ES-I3 (cell line): ENCODE measurements at regions not wholly inside any gene's neighbourhood (a gene's known extent, or its start where the extent isn't known, plus 50 kb on each side); places are given as distances from the start of the nearest gene placed in this dataset.

Source experiments
- H3K36me3 ChIP-seq: 2 replicates; pipeline ENCODE4 v1.6.1; 2013; ENCODE audit warnings: mild to moderate bottlenecking, low read length, control low read depth, moderate library complexity; ENCODE audit not compliant: insufficient read depth
- H3K4me1 ChIP-seq: 2 replicates; pipeline ENCODE4 v1.6.1; 2013; ENCODE audit warnings: mild to moderate bottlenecking, control low read depth, low read length; ENCODE audit not compliant: insufficient read depth
- H3K9ac ChIP-seq: 2 replicates; pipeline ENCODE4 v1.6.1; 2013; ENCODE audit warnings: low read depth, mild to moderate bottlenecking, low read length, moderate library complexity
- H3K9me3 ChIP-seq: 2 replicates; pipeline ENCODE4 v1.6.1; 2013; ENCODE audit warnings: mild to moderate bottlenecking, low read length, moderate library complexity; ENCODE audit not compliant: control insufficient read depth, insufficient read depth

DNA sequence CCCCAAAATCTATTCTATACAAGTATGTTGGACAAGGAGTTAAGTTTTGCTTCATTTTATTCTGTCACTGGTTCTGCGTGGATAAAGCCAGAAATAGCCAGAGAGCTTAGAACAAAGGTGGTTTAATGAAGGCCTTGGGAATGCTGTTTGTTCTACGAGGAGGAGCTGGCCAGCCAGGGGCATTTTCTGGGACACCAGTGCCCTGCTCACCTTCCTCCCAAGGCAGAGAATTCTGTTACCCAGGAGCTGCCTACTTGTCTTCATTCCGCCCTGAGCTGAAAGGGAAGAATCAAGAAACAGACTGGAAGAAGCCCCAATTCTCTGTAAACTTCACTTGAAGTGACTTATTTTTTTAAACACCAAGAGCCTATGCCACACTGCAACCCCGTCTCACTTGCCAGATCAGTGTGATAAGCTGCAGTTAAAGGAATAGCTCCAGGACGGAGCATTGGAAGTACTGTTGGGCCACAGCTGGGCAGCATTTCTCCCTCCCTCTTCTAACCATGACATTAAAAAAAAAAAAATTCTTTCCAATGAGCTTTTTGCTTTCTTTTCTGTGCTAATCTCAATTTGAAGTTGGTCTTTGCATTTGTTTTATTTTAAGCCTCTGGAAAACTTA is 149.8 kb upstream of the DYNLRB2 start:
- Histone ChIP-seq H3K4me1 (no peaks in the 10 kb centered on the region), H3K9me3 (no peaks in the 10 kb centered on the region), H3K9ac (no peak overlapping the region), H3K36me3 (no peaks in the 10 kb centered on the region)

DNA sequence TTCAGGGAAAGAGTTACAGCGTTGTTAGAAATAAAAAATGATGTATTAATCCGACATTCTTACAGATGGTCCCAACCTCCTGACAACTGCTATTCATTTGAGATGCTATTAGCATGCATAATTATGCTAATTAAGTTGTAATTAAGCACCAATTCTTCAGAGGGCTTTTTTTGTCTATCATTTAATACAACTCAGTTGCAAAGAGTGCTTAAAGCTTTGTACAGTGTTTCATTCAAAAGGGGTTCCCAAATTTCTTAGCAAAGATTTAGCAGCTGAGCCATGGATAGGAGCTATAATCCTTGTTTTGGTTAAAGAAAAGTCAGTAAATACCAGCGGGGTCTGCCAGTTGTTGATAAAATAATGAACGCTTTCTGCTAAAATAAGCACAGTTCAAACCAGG is 150.7 kb upstream of the DYNLRB2 start:
- no peak overlapping the region for H3K9ac ChIP-seq
- H3K36me3 ChIP-seq: no peaks in the 10 kb centered on the region
- H3K4me1 ChIP-seq: no peaks in the 10 kb centered on the region
- no peaks in the 10 kb centered on the region for H3K9me3 ChIP-seq

DNA sequence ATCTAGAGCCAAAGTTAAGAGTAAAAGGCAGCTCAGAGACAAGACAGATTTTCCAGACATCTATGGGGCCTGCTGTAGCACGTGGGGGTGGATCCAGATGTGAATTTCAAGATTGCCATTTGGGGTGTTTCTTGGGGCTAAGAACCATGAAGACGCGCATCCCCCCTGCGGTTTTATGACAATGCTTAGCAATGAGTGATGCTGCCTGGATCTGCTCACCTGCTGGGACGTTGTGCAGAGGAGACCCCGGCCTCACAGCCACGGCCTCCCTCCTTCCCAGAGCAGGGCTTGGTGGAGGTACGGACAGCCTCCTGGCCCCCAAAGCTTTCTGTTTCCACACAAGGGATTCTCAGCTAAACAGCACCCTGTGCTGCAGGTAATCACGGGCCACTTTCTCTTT is 151.5 kb upstream of the DYNLRB2 start:
- Histone ChIP-seq H3K9me3 (no peaks in the 10 kb centered on the region), H3K9ac (no peak overlapping the region), H3K36me3 (no peaks in the 10 kb centered on the region), H3K4me1 (no peaks in the 10 kb centered on the region)

DNA sequence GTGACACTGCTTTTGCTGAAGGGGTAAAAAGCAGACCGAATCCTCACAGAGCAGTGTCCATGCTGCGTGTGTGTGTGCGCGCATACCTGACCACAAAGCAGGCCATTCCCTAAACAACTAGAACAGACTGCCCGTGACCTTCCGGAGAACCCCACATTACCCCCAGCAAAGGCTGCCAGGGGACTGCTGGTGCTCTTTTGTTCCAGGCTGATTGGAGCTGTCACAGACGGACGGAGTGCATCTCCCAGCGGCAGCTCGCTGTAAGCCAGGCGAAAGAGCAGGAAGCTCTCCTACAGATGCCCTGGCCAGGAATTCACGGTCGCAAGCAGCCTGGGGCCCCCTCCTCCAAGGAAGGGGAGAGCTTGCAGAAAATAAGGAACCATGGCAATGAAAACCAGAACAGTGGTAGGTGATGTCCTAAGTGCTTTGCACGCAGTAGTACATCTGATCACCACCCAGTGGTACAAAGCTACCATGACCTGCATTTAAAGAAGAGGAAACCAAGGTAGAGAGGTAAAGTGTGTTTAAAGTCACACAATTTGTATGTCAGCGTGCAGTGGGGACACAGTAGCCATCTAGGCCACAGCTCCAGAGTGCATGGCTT is 153.4 kb upstream of the DYNLRB2 start:
- Histone ChIP-seq H3K4me1 (no peaks in the 10 kb centered on the region), H3K9ac (no peak overlapping the region), H3K9me3 (no peaks in the 10 kb centered on the region), H3K36me3 (no peaks in the 10 kb centered on the region)

DNA sequence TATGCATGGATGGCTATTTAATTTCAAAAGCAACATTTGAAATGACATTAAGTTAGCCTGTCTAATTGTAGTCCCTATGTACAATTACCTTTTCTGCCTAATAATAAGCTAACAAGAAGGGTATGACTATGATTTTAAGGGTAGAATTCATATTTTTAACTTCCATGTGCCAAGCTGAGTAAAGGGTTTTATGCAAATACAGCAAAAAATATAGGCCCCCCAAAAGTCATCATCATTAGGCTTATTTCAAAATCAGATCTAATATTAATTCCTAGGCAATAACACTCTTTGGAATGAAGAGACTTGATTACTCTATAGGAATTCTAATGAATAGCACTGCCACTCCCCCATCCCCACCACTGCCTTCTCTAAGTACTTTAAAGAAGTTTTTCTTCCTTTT is 155.9 kb upstream of the DYNLRB2 start:
- H3K9ac ChIP-seq: no peak overlapping the region
- no peaks in the 10 kb centered on the region for H3K4me1 ChIP-seq
- no peaks in the 10 kb centered on the region for H3K9me3 ChIP-seq
- H3K36me3 ChIP-seq: no peaks in the 10 kb centered on the region

DNA sequence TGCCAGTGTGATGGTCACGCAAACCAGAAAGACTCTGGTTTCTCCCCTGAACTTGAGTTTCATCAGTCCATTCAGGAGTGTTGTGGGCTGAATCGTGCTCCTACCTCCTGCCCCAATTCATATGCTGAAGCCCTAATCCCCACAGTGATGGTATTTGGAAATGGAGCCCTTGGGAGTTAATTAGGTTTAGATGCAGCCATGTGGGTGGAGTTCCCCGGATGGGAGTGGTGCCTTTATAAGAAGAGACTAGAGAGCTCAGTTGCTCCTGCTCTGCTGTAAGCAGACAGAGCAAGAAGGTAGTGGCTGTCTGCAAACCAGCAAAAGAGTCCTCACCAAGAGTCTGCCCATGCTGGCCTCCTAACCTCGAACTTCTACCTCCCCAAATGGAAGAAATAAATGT is 160.3 kb upstream of the DYNLRB2 start:
- Histone ChIP-seq H3K9me3 (no peaks in the 10 kb centered on the region), H3K4me1 (no peaks in the 10 kb centered on the region), H3K9ac (no peak overlapping the region), H3K36me3 (no peaks in the 10 kb centered on the region)

DNA sequence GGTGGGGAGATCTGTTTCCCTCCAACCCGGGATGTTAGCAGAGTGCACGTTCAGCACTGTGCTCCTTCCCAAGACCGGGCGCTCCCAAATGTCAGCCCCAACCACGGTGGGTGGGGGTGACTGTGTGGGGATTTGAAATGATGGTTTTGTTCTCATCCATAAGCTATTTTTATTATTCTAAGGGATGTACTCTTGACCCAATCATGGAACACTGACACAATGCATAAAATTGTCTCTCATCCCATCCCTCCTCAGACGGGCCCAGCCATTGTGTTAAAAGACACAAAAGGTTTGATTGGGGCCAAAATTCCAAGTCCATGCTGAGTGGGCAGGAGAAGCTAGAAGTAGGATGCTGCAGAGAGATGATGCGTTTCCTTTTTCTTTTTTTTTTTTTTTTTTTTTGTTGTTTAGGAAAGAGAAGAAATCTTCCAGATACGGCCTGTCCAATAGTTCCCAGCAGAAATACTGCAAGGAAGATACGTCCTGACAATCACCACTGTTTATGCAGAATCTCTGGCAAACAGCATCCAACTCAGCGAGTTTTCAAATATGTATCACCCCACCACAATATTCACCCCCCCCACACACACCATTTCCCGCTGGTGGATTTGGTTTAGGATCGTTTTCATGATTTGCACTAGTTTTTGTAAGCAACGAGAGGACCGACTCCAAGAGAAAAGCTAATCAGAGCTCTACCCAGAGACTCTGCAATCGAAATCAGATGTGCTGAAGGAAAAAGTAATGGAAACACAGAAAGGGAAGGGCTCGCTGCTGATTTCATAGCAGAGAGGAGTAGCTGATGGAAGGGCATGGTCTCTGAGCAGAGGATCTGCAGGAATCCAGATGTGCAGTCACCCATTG is 163.5 kb upstream of the DYNLRB2 start:
- peaks cover 6% of the 10 kb centered on the region; the same call in 1 of the 2 replicates for H3K9me3 ChIP-seq
- no peak overlapping the region for H3K9ac ChIP-seq
- H3K4me1 ChIP-seq: no peaks in the 10 kb centered on the region
- H3K36me3 ChIP-seq: no peaks in the 10 kb centered on the region

DNA sequence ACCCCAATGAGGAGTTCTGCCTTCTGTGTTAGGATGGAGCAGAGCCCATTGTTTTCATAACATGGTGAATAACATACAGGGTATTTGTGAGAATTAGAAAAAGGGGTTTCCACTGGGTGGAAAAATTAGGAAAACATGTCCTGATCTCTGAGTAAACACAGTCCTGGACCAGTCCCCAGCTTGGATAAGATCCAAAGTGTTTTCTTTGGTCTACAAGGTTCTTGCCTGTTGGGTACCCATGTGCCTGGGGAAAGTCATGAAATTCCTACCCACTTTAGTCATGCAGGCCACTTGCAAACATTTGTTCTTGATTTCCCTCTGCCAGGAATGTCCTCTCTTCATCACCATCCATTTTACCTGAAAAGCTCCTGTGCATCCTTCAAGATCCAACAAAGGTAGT is 164.8 kb upstream of the DYNLRB2 start:
- no peaks in the 10 kb centered on the region for H3K4me1 ChIP-seq
- peaks cover 6% of the 10 kb centered on the region; the same call in 1 of the 2 replicates for H3K9me3 ChIP-seq
- no peaks in the 10 kb centered on the region for H3K36me3 ChIP-seq
- H3K9ac ChIP-seq: no peak overlapping the region

DNA sequence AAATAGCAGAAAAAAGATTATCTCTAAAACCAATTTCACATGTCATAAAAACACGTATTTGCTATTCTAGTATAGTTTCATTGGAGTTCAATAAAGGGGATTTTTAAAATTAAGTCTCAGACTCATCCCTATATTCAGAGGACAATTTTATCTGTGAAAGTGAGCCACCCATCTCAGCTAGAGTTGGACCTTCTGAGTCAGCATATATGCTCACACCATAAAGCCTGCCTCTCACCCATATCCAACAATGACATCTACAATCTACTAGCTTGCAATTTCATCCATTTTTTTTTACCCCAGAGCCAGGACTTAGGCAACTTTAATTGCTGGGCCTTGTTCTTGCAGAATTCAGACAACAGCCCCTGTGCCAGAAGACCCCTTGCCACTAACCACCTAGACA is 165.3 kb upstream of the DYNLRB2 start:
- Histone ChIP-seq H3K4me1 (no peaks in the 10 kb centered on the region), H3K9me3 (peaks cover 6% of the 10 kb centered on the region; the same call in 1 of the 2 replicates), H3K36me3 (no peaks in the 10 kb centered on the region), H3K9ac (no peak overlapping the region)

DNA sequence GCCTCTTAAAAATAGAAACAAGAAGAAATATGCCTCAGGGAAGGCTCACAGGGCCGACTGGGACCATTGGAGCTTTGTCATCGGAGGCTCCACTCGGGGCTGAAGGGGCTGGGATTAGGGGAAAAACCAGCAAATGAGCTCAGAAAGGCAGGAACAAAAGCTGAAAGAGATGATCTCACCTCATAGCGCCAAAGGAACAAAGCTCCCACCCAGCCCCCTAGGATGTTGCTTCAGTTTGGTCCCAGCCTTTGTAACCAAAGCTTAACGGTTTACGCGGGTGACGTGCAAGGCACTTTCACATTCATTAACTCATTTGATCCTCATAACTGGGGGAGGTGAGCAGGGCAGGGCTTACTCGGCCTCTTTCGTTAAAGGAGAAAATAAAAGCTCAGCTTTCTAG is 168.5 kb upstream of the DYNLRB2 start:
- no peak overlapping the region for H3K9ac ChIP-seq
- no peaks in the 10 kb centered on the region for H3K36me3 ChIP-seq
- peaks cover 6% of the 10 kb centered on the region; the same call in 1 of the 2 replicates for H3K9me3 ChIP-seq
- H3K4me1 ChIP-seq: peaks cover 4% of the 10 kb centered on the region; the same call in 1 of the 2 replicates

DNA sequence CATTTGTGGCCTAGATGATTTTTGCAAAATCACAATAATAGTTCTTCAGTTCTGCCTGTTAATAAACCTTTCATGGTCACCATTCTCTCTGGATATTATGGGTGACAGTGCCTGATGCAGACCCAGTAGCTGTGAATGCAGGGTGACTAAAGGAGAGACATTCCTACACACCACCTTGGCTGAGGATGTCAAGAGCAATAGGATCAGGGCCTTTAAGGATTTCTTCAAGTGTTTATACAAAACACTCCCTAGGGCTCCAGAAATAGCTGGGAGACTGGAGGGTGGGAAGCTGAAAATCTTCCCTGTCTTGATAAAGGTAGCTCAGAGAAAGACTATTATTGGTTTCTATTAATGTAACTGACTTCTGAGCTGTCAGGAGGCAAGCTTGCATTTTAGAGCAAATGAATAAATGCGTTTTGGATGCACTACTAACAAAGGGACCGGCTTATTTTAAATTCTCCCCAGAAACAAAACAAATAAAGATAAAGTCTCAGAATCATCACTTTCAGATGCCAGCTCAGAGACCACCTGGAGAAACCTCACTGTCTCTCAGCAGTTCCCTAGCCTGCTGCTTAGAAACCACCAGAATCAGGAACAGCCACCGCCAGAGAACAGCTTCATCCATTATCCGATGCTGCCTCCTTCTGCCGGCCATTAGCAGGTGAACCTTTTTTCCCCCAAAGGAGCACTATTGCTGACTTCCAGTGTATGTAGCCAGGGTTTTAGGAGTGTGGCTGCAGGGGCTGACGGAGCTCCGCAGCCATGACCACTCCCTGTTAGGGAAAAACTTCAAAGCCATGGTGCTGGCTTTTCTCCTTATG is 171.4 kb upstream of the DYNLRB2 start:
- H3K9me3 ChIP-seq: peaks cover 6% of the 10 kb centered on the region; the same call in 1 of the 2 replicates
- peaks cover 4% of the 10 kb centered on the region; the same call in 1 of the 2 replicates for H3K4me1 ChIP-seq
- H3K9ac ChIP-seq: no peak overlapping the region
- H3K36me3 ChIP-seq: no peaks in the 10 kb centered on the region

DNA sequence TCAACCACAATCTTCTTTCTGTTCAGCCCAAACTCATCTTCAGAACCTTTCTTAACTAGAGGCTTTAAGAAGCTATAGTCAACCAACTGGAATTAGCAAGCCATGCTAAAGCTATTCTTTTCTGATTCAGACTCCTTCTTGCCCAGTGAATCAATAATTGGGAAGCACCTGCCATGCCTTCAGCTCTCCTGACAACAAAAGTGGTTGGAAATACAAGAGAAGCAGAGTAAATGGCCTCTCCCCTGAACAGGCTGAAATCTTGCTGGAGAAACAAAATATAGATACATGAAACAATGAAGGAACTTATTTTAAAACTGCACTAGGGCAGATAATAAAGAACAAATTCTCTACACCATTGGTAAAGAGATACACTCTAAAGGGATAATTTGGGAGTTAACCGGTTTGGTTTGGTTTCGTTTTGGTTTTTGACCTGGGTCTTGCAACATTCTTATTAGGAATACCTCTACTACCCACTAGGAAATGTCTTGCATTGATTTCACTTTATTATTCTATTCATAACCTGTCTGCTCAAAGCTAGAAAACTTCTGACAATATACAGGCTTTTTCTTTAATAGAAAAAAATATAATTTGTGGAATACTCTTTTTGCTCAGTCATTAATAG is 173.6 kb upstream of the DYNLRB2 start:
- Histone ChIP-seq H3K4me1 (peaks cover 4% of the 10 kb centered on the region; the same call in 1 of the 2 replicates), H3K9me3 (no peaks in the 10 kb centered on the region), H3K9ac (no peak overlapping the region), H3K36me3 (no peaks in the 10 kb centered on the region)

DNA sequence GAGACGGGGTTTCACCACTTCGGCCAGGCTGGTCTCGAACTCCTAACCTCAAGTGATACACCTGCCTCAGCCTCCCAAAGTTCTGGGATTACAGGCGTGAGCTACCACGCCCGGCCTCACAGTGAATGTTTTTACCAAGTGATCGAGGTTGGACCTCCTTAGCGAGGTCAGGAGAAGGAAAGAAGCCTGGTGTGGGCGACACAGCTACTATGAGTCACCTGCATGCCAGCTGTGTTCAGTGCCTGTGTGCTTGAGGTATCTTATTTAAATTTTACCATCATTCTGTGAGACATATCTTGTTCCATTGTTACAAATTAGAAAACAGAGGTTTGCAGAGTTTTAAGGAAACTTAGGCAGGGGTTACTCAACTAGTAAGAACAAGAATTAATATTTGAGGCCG is 174.8 kb upstream of the DYNLRB2 start:
- Histone ChIP-seq H3K4me1 (peaks cover 4% of the 10 kb centered on the region; the same call in 1 of the 2 replicates), H3K36me3 (no peaks in the 10 kb centered on the region), H3K9me3 (no peaks in the 10 kb centered on the region), H3K9ac (no peak overlapping the region)

DNA sequence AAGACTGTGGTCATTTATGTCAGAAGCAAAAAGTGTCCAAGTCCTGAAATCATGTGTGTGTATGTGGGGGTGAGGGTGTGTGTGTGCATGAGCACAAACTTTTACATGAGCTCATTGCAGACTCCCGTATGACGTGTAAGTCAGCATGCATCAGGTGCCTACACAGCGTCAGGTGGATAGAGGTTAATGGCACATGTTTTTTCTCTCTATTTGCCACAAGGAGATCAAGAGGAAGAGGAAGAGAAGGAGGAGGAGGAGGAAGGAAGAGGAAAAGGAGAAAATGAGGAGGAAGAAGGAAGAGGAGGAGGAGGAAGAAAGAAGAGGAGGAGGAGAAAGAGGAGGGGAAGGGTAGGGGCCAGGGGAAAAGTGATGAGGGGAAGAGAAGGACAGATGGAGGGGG is 178.0 kb upstream of the DYNLRB2 start:
- no peaks in the 10 kb centered on the region for H3K9me3 ChIP-seq

More for the DNA sequence above, 178.0 kb upstream of the DYNLRB2 start:
- no peaks in the 10 kb centered on the region for H3K36me3 ChIP-seq
- H3K4me1 ChIP-seq: no peaks in the 10 kb centered on the region
- H3K9ac ChIP-seq: no peak overlapping the region
